GM23338 (cell line): ENCODE measurements at regions not wholly inside any gene's neighbourhood (a gene's known extent, or its start where the extent isn't known, plus 50 kb on each side); places are given as distances from the start of the nearest gene placed in this dataset.

Experiments used
- ATAC-seq: fragments of 200-7000 bp; cut with Tn5 transposase; 3 replicates; pipeline ENCODE4 v1.9.1; 2020
- DNase-seq: peaks from one replicate; pipeline ENCODE4 v3.0.0-alpha.2; 2015; ENCODE audit warnings: low spot score
- H2AFZ ChIP-seq: fragments of 200-600 bp; sonication (generic); 2 replicates; pipeline ENCODE4 v1.8.0; 2016; ENCODE audit warnings: antibody characterized with exemption, mild to moderate bottlenecking, moderate library complexity
- H3F3A ChIP-seq: fragments of 200-600 bp; sonication (generic); replicated peaks from 2 replicates; pipeline ENCODE4 v1.8.0; 2017; ENCODE audit warnings: antibody characterized with exemption, mixed run types, low read depth
- H3K27ac ChIP-seq: fragments of 200-600 bp; sonication (generic); 2 replicates; pipeline ENCODE4 v1.6.1; 2016; ENCODE audit warnings: low read depth
- H3K27me3 ChIP-seq: fragments of 200-600 bp; sonication (generic); 2 replicates; pipeline ENCODE4 v1.8.0; 2016; ENCODE audit warnings: mild to moderate bottlenecking, mixed run types, moderate library complexity; ENCODE audit not compliant: insufficient read depth
- H3K36me3 ChIP-seq: fragments of 200-600 bp; sonication (generic); 2 replicates; pipeline ENCODE4 v1.8.0; 2016; ENCODE audit warnings: mild to moderate bottlenecking; ENCODE audit not compliant: insufficient read depth
- H3K4me1 ChIP-seq: fragments of 200-600 bp; sonication (generic); 2 replicates; pipeline ENCODE4 v1.8.0; 2016; ENCODE audit warnings: mild to moderate bottlenecking, moderate library complexity; ENCODE audit not compliant: insufficient read depth
- H3K4me2 ChIP-seq: fragments of 200-600 bp; sonication (generic); 2 replicates; pipeline ENCODE4 v1.7.1; 2017; ENCODE audit warnings: mixed run types
- H3K4me3 ChIP-seq: fragments of 200-600 bp; sonication (generic); 2 replicates; pipeline ENCODE4 v1.6.1; 2016; ENCODE audit warnings: mixed run types
- H3K79me2 ChIP-seq: fragments of 200-600 bp; sonication (generic); replicated peaks from 2 replicates; pipeline ENCODE4 v1.8.0; 2017; ENCODE audit warnings: mild to moderate bottlenecking; ENCODE audit not compliant: insufficient read depth
- H3K9me2 ChIP-seq: fragments of 200-600 bp; sonication (generic); 2 replicates; pipeline ENCODE4 v1.8.0; 2017; ENCODE audit not compliant: insufficient read depth
- H4K20me1 ChIP-seq: fragments of 200-600 bp; sonication (generic); replicated peaks from 2 replicates; pipeline ENCODE4 v1.8.0; 2017; ENCODE audit warnings: mild to moderate bottlenecking; ENCODE audit not compliant: insufficient read depth
- H3K27ac Mint-ChIP-seq: 2 replicates; pipeline ENCODE4 v1.8.0; 2020; ENCODE audit warnings: inconsistent platforms, mild to moderate bottlenecking, moderate library complexity, mixed read lengths
- H3K27me3 Mint-ChIP-seq: 3 replicates; pipeline ENCODE4 v1.8.0; 2022; ENCODE audit warnings: low read depth, mild to moderate bottlenecking, moderate library complexity, mixed read lengths, inconsistent platforms; ENCODE audit not compliant: insufficient read depth, poor library complexity
- H3K36me3 Mint-ChIP-seq: 3 replicates; pipeline ENCODE4 v1.8.0; 2021; ENCODE audit warnings: low read depth, mild to moderate bottlenecking, inconsistent platforms, moderate library complexity, mixed read lengths
- H3K4me1 Mint-ChIP-seq: 3 replicates; pipeline ENCODE4 v1.8.0; 2020; ENCODE audit warnings: mild to moderate bottlenecking, inconsistent platforms, mixed read lengths
- H3K4me3 Mint-ChIP-seq: 3 replicates; pipeline ENCODE4 v1.8.0; 2021; ENCODE audit warnings: moderate library complexity, mild to moderate bottlenecking, inconsistent platforms, mixed read lengths
- H3K9me3 Mint-ChIP-seq: 3 replicates; pipeline ENCODE4 v1.8.0; 2020; ENCODE audit warnings: moderate library complexity, mild to moderate bottlenecking, inconsistent platforms, mixed read lengths
- CTCF ChIP-seq, 2 experiments: fragments of 200-600 bp in 1 of 2; sonication (generic) in 1 of 2; conservative IDR thresholded peaks; 2 replicates each; pipeline versions ENCODE4 v1.5.1 to v1.6.1; 2016 to 2017; ENCODE audit warnings: antibody characterized with exemption in 2 of 2, low read depth in 2 of 2, mild to moderate bottlenecking in 2 of 2, moderate library complexity in 1 of 2
- EZH2 ChIP-seq: fragments of 200-600 bp; sonication (generic); IDR thresholded peaks from one replicate; pipeline ENCODE4 v1.8.0; 2017; ENCODE audit warnings: antibody characterized with exemption, mild to moderate bottlenecking, low read depth; ENCODE audit not compliant: unreplicated experiment
- EZH2phosphoT487 ChIP-seq: fragments of 200-600 bp; sonication (generic); IDR thresholded peaks from one replicate; pipeline ENCODE4 v1.8.1; 2018; ENCODE audit warnings: antibody characterized with exemption; ENCODE audit not compliant: unreplicated experiment
- JUNB ChIP-seq: IDR thresholded peaks from one replicate; pipeline ENCODE4 v1.6.1; 2016; ENCODE audit warnings: antibody characterized with exemption; ENCODE audit not compliant: unreplicated experiment
- NANOG ChIP-seq: IDR thresholded peaks from 2 replicates; pipeline ENCODE4 v1.6.1; 2016; ENCODE audit warnings: antibody characterized with exemption, borderline replicate concordance
- POLR2AphosphoS5 ChIP-seq: IDR thresholded peaks from 2 replicates; pipeline ENCODE4 v1.6.1; 2016; ENCODE audit warnings: antibody characterized with exemption, low read depth
- STAT1 ChIP-seq: IDR thresholded peaks from one replicate; pipeline ENCODE4 v1.6.1; 2016; ENCODE audit warnings: antibody characterized with exemption; ENCODE audit not compliant: unreplicated experiment
- ZNF114 ChIP-seq: fragments of 250-450 bp; sonication (Bioruptor Pico); IDR thresholded peaks from 2 replicates; pipeline ENCODE4 v1.5.0; 2020; ENCODE audit warnings: mild to moderate bottlenecking, moderate library complexity
- ZNF331 ChIP-seq: fragments of 250-450 bp; sonication (Bioruptor Pico); IDR thresholded peaks from 2 replicates; pipeline ENCODE4 v1.5.0; 2020; ENCODE audit warnings: low read depth, mild to moderate bottlenecking, moderate library complexity
- ZNF462 ChIP-seq: fragments of 250-450 bp; sonication (Bioruptor Pico); IDR thresholded peaks from 2 replicates; pipeline ENCODE4 v1.5.0; 2020; ENCODE audit warnings: mild to moderate bottlenecking, moderate library complexity

GRCh38 chr2:12513339-12513738 is 203.4 kb upstream of the TRIB2 start:
- no peak overlapping the region for H3K4me3 ChIP-seq
- H3K27me3 ChIP-seq: no peaks in the 10 kb centered on the region

GRCh38 chr2:12514168-12514567 is 202.6 kb upstream of the TRIB2 start:
- H3K4me1 ChIP-seq: no peaks in the 10 kb centered on the region
- no peaks in the 10 kb centered on the region for H3K4me1 Mint-ChIP-seq
- no peak overlapping the region for H3K27ac ChIP-seq
- H2AFZ ChIP-seq: peak overlapping the region; percentile 34; the same call in 1 of the 2 replicates
- peaks cover 4% of the 10 kb centered on the region; the same call in 1 of the 2 replicates for H3K9me2 ChIP-seq
- H3K9me3 Mint-ChIP-seq: no peaks in the 10 kb centered on the region
- no peaks in the 10 kb centered on the region for H3K27me3 ChIP-seq
- no peaks in the 10 kb centered on the region for H4K20me1 ChIP-seq
- no peak overlapping the region for H3K27ac Mint-ChIP-seq
- no peaks in the 10 kb centered on the region for H3F3A ChIP-seq
- TF ChIP-seq POLR2AphosphoS5 (no peak), ZNF114 (CRISPR knock-in tag) (no peak), EZH2phosphoT487 (no peak), NANOG (no peak), ZNF331 (CRISPR knock-in tag) (no peak), JUNB (no peak), EZH2 (no peak), ZNF462 (CRISPR knock-in tag) (no peak)
- H3K4me2 ChIP-seq: no peak overlapping the region
- no peak overlapping the region for H3K4me3 ChIP-seq
- no peaks in the 10 kb centered on the region for H3K79me2 ChIP-seq
- H3K36me3 ChIP-seq: no peaks in the 10 kb centered on the region
- no peaks in the 10 kb centered on the region for H3K36me3 Mint-ChIP-seq
- H3K4me3 Mint-ChIP-seq: no peak overlapping the region
- ATAC-seq: no peak
- no peaks in the 10 kb centered on the region for H3K27me3 Mint-ChIP-seq
- DNase-seq: no peak

More at GRCh38 chr2:12513339-12513738, 203.4 kb upstream of the TRIB2 start:
- Histone ChIP-seq H3K36me3 (no peaks in the 10 kb centered on the region), H3K9me2 (peaks cover 4% of the 10 kb centered on the region; the same call in 1 of the 2 replicates), H4K20me1 (no peaks in the 10 kb centered on the region), H2AFZ (no peak overlapping the region), H3K4me2 (no peak overlapping the region), H3K4me1 (no peaks in the 10 kb centered on the region), H3K79me2 (no peaks in the 10 kb centered on the region), H3F3A (no peaks in the 10 kb centered on the region), H3K27ac (no peak overlapping the region)
- H3K27ac Mint-ChIP-seq: no peak overlapping the region
- no peaks in the 10 kb centered on the region for H3K9me3 Mint-ChIP-seq
- no peaks in the 10 kb centered on the region for H3K27me3 Mint-ChIP-seq
- no peaks in the 10 kb centered on the region for H3K4me1 Mint-ChIP-seq
- no peak for TF ChIP-seq NANOG
- no peak for TF ChIP-seq STAT1
- TF ChIP-seq EZH2phosphoT487: no peak
- TF ChIP-seq ZNF114 (CRISPR knock-in tag): no peak
- no peak for TF ChIP-seq CTCF (conservative IDR thresholded peaks at IDR 0.05; ENCODE audit: low read depth in 2 of 2)
- no peak overlapping the region for H3K4me3 Mint-ChIP-seq
- no peak for DNase-seq
- H3K36me3 Mint-ChIP-seq: no peaks in the 10 kb centered on the region
- no peak for ATAC-seq
